Skin epidermis (tissue), 12 donors: ENCODE measurements at regions not wholly inside any gene's neighbourhood (a gene's known extent, or its start where the extent isn't known, plus 50 kb on each side); places are given as distances from the start of the nearest gene placed in this dataset.

Source experiments
- H3K27ac ChIP-seq, 21 experiments: fragments of 200-600 bp; sonication (generic) in 11 of 21; one replicate each; pipeline ENCODE4 v1.5.0; 2020; ENCODE audit warnings: mild to moderate bottlenecking in 3 of 21, inconsistent platforms in 2 of 21, moderate library complexity in 2 of 21
- H3K4me3 ChIP-seq, 7 experiments: fragments of 200-600 bp; sonication (generic) in 2 of 7; one replicate each; pipeline ENCODE4 v1.5.0; 2020; ENCODE audit warnings: inconsistent platforms in 2 of 7, mild to moderate bottlenecking in 2 of 7, moderate library complexity in 1 of 7

GRCh38 chr7:129366-130221, 62.8 kb upstream of the FAM20C start:
- Histone ChIP-seq H3K4me3 (peak overlapping the region in 1 of 7 experiments; percentile 1), H3K27ac (peak overlapping the region in 12 of 21 experiments; percentile 3 to 65 (median 42))

- H3K4me3 ChIP-seq: no peak overlapping the region
- peak overlapping the region in 6 of 21 experiments; percentile 8 to 65 (median 56) for H3K27ac ChIP-seq
Observed at GRCh38 chr7:130222-130572, 62.2 kb upstream of the FAM20C start.

- peak overlapping the region in 3 of 21 experiments; percentile 19 to 56 (median 37) for H3K27ac ChIP-seq
Observed at GRCh38 chr7:130875-131780, 61.2 kb upstream of the FAM20C start.

GRCh38 chr7:131781-132482, 60.4 kb upstream of the FAM20C start:
- peak overlapping the region in 3 of 21 experiments; percentile 19 to 56 (median 37) for H3K27ac ChIP-seq
- no peak overlapping the region for H3K4me3 ChIP-seq

More at GRCh38 chr7:130875-131780, 61.2 kb upstream of the FAM20C start:
- no peak overlapping the region for H3K4me3 ChIP-seq

GRCh38 chr7:132899-133298, 59.5 kb upstream of the FAM20C start:
- H3K4me3 ChIP-seq: no peak overlapping the region

GRCh38 chr7:133470-133869, 58.9 kb upstream of the FAM20C start:
- Histone ChIP-seq H3K27ac (no peak overlapping the region), H3K4me3 (no peak overlapping the region)

More at GRCh38 chr7:132899-133298, 59.5 kb upstream of the FAM20C start:
- no peak overlapping the region for H3K27ac ChIP-seq

- Histone ChIP-seq H3K4me3 (no peak overlapping the region), H3K27ac (no peak overlapping the region)
Observed at GRCh38 chr7:134029-134428, 58.3 kb upstream of the FAM20C start.

GRCh38 chr7:134561-135256, 57.7 kb upstream of the FAM20C start:
- Histone ChIP-seq H3K4me3 (no peak overlapping the region), H3K27ac (no peak overlapping the region)

GRCh38 chr7:135257-135653, 57.1 kb upstream of the FAM20C start:
- Histone ChIP-seq H3K4me3 (no peak overlapping the region), H3K27ac (no peak overlapping the region)

GRCh38 chr7:135731-136645, 56.4 kb upstream of the FAM20C start:
- no peak overlapping the region for H3K27ac ChIP-seq
- no peak overlapping the region for H3K4me3 ChIP-seq

GRCh38 chr7:137094-137891, 55.1 kb upstream of the FAM20C start:
- no peak overlapping the region for H3K27ac ChIP-seq
- H3K4me3 ChIP-seq: no peak overlapping the region

GRCh38 chr7:139131-139530, 53.2 kb upstream of the FAM20C start:
- Histone ChIP-seq H3K4me3 (no peak overlapping the region), H3K27ac (no peak overlapping the region)

GRCh38 chr7:139561-140243, 52.7 kb upstream of the FAM20C start:
- Histone ChIP-seq H3K4me3 (no peak overlapping the region), H3K27ac (no peak overlapping the region)

GRCh38 chr7:140996-141395, 51.4 kb upstream of the FAM20C start:
- Histone ChIP-seq H3K4me3 (no peak overlapping the region), H3K27ac (no peak overlapping the region)

- H3K27ac ChIP-seq: peak overlapping the region in 6 of 21 experiments; percentile 21 to 64 (median 34)
Observed at GRCh38 chr7:142248-142941, 50.0 kb upstream of the FAM20C start.

More at GRCh38 chr7:142248-142941, 50.0 kb upstream of the FAM20C start:
- H3K4me3 ChIP-seq: no peak overlapping the region
